Naive thymus-derived CD4-positive, alpha-beta T cell (primary cell): ENCODE measurements at regions not wholly inside any gene's neighbourhood (a gene's known extent, or its start where the extent isn't known, plus 50 kb on each side); places are given as distances from the start of the nearest gene placed in this dataset.

Source experiments
- ATAC-seq: fragments of 150-1000 bp; cut with Tn5 transposase; 2 replicates; pipeline ENCODE4 v1.10.0; 2021; ENCODE audit warnings: mild to moderate bottlenecking, moderate library complexity
- CTCF ChIA-PET: fragments of 350-600 bp; sonication (Branson Sonifier 250); formaldehyde crosslinking; loops from one replicate; lab custom pipeline; 2021; ENCODE audit warnings: antibody characterized with exemption; lab: Charles Lee
- POLR2A ChIA-PET: fragments of 350-600 bp; sonication (Branson Sonifier 250); formaldehyde crosslinking; loops from one replicate; lab custom pipeline; 2021; ENCODE audit warnings: antibody characterized with exemption, inconsistent platforms; lab: Charles Lee
- DNase-seq, 9 donors: peaks; one replicate each; pipeline versions ENCODE4 v3.0.0 to v3.0.0-alpha.2; 2020 to 2022; ENCODE audit warnings: mixed read lengths in 1 of 9
- H3K27ac ChIP-seq: one replicate; pipeline ENCODE4 v1.7.0; 2013; ENCODE audit warnings: mild to moderate bottlenecking, low read depth, low read length, moderate library complexity
- H3K27me3 ChIP-seq, 2 donors: one replicate each; pipeline ENCODE4 v1.7.0; 2013; ENCODE audit warnings: low read length in 2 of 2, mild to moderate bottlenecking in 2 of 2, moderate library complexity in 2 of 2; ENCODE audit not compliant: control insufficient read depth in 2 of 2, insufficient read depth in 2 of 2
- H3K36me3 ChIP-seq, 3 experiments: 1 replicate in 2 of 3; 2 replicates in 1 of 3; pipeline ENCODE4 v1.7.0; 2013; ENCODE audit warnings: low read length in 3 of 3, mild to moderate bottlenecking in 3 of 3, moderate library complexity in 1 of 3; ENCODE audit not compliant: insufficient read depth in 3 of 3, control insufficient read depth in 2 of 3
- H3K4me1 ChIP-seq, 2 donors: one replicate each; pipeline ENCODE4 v1.7.0; 2013; ENCODE audit warnings: low read length in 2 of 2, mild to moderate bottlenecking in 2 of 2, moderate library complexity in 1 of 2; ENCODE audit not compliant: control insufficient read depth in 2 of 2, insufficient read depth in 2 of 2
- H3K4me3 ChIP-seq: 2 replicates; pipeline ENCODE4 v1.7.0; 2013; ENCODE audit warnings: mild to moderate bottlenecking, low read length
- H3K9me3 ChIP-seq, 3 experiments: 1 replicate in 2 of 3; 2 replicates in 1 of 3; pipeline ENCODE4 v1.7.0; 2013; ENCODE audit warnings: low read length in 3 of 3; ENCODE audit not compliant: control insufficient read depth in 2 of 3
- H3K27ac Mint-ChIP-seq, 9 donors: one replicate each; pipeline ENCODE4 v1.8.0; 2020 to 2022; ENCODE audit warnings: mixed read lengths in 9 of 9, mild to moderate bottlenecking in 8 of 9, moderate library complexity in 5 of 9, inconsistent platforms in 2 of 9
- H3K27me3 Mint-ChIP-seq, 5 donors: one replicate each; pipeline ENCODE4 v1.8.0; 2021 to 2022; ENCODE audit warnings: mixed read lengths in 5 of 5, mild to moderate bottlenecking in 1 of 5
- H3K36me3 Mint-ChIP-seq, 5 donors: one replicate each; pipeline ENCODE4 v1.8.0; 2020 to 2022; ENCODE audit warnings: mixed read lengths in 5 of 5, mild to moderate bottlenecking in 3 of 5, inconsistent platforms in 1 of 5
- H3K4me1 Mint-ChIP-seq, 7 donors: one replicate each; pipeline ENCODE4 v1.8.0; 2020 to 2022; ENCODE audit warnings: mixed read lengths in 7 of 7, mild to moderate bottlenecking in 3 of 7, inconsistent platforms in 1 of 7
- H3K4me3 Mint-ChIP-seq, 10 donors: one replicate each; pipeline ENCODE4 v1.8.0; 2020 to 2022; ENCODE audit warnings: mild to moderate bottlenecking in 10 of 10, mixed read lengths in 10 of 10, moderate library complexity in 6 of 10, inconsistent platforms in 2 of 10
- H3K9me3 Mint-ChIP-seq, 11 donors: one replicate each; pipeline ENCODE4 v1.8.0; 2020 to 2022; ENCODE audit warnings: mixed read lengths in 11 of 11, mild to moderate bottlenecking in 4 of 11, inconsistent platforms in 1 of 11, moderate library complexity in 1 of 11
- intact Hi-C, 2 donors: fragments of 100-400 bp; cut with micrococcal nuclease; formaldehyde crosslinking; loops; one replicate each; pipeline ENCODE4 v1.15.1; 2023

- ATAC-seq = no peak
Measured at GRCh38 chr9:82080265-82080664, 91.7 kb downstream of the SPATA31D1 start.

GRCh38 chr9:82081496-82081895 lies 92.9 kb downstream of the SPATA31D1 start:
- ChIA-PET CTCF (no interaction called here), POLR2A (no interaction called here)
- no peaks in the 10 kb centered on the region for H3K4me1 ChIP-seq
- no peak overlapping the region for H3K4me3 ChIP-seq
- Mint-ChIP-seq H3K9me3 (peaks cover 0 to 15% (median 2%) of the 10 kb centered on the region in 11 donors), H3K27me3 (peaks cover 0 to 4% (median 0%) of the 10 kb centered on the region in 5 donors), H3K36me3 (no peaks in the 10 kb centered on the region), H3K27ac (no peak overlapping the region), H3K4me1 (no peaks in the 10 kb centered on the region), H3K4me3 (no peak overlapping the region)
- no peaks in the 10 kb centered on the region for H3K36me3 ChIP-seq
- ATAC-seq = no peak
- no peak overlapping the region for H3K27ac ChIP-seq
- H3K27me3 ChIP-seq = no peaks in the 10 kb centered on the region
- intact Hi-C loops = no loop called here
- H3K9me3 ChIP-seq = no peaks in the 10 kb centered on the region
- no peak for DNase-seq

More at GRCh38 chr9:82080265-82080664, 91.7 kb downstream of the SPATA31D1 start:
- Histone ChIP-seq H3K4me3 (no peak overlapping the region), H3K36me3 (no peaks in the 10 kb centered on the region), H3K4me1 (no peaks in the 10 kb centered on the region), H3K27me3 (no peaks in the 10 kb centered on the region), H3K9me3 (no peaks in the 10 kb centered on the region), H3K27ac (no peak overlapping the region)
- Mint-ChIP-seq H3K4me3 (no peak overlapping the region), H3K36me3 (no peaks in the 10 kb centered on the region), H3K9me3 (peaks cover 0 to 10% (median 1%) of the 10 kb centered on the region in 11 donors), H3K27ac (no peak overlapping the region), H3K27me3 (peaks cover 0 to 4% (median 0%) of the 10 kb centered on the region in 5 donors), H3K4me1 (no peaks in the 10 kb centered on the region)
- no peak for DNase-seq
- POLR2A ChIA-PET = no interaction called here
- intact Hi-C loops = no loop called here
- CTCF ChIA-PET = no interaction called here

GRCh38 chr9:82082563-82082962 lies 94.0 kb downstream of the SPATA31D1 start:
- H3K27me3 Mint-ChIP-seq = no peaks in the 10 kb centered on the region
- Histone ChIP-seq H3K4me1 (no peaks in the 10 kb centered on the region), H3K9me3 (no peaks in the 10 kb centered on the region), H3K27me3 (no peaks in the 10 kb centered on the region), H3K36me3 (no peaks in the 10 kb centered on the region), H3K27ac (no peak overlapping the region), H3K4me3 (no peak overlapping the region)
- intact Hi-C loops = no loop called here
- peaks cover 0 to 15% (median 4%) of the 10 kb centered on the region in 11 donors for H3K9me3 Mint-ChIP-seq
- no peak overlapping the region for H3K27ac Mint-ChIP-seq
- H3K36me3 Mint-ChIP-seq = no peaks in the 10 kb centered on the region
- H3K4me1 Mint-ChIP-seq = no peaks in the 10 kb centered on the region
- no peak overlapping the region for H3K4me3 Mint-ChIP-seq
- no peak for ATAC-seq
- ChIA-PET POLR2A (no interaction called here), CTCF (no interaction called here)
- DNase-seq = no peak

- peaks cover 0 to 3% (median 0%) of the 10 kb centered on the region in 5 donors for H3K36me3 Mint-ChIP-seq
- H3K4me1 ChIP-seq = no peaks in the 10 kb centered on the region
- H3K27ac Mint-ChIP-seq = no peak overlapping the region
- no peak overlapping the region for H3K27ac ChIP-seq
- no peaks in the 10 kb centered on the region for H3K36me3 ChIP-seq
- no peaks in the 10 kb centered on the region for H3K27me3 ChIP-seq
- H3K4me3 ChIP-seq = no peak overlapping the region
- no peaks in the 10 kb centered on the region for H3K4me1 Mint-ChIP-seq
- ChIA-PET POLR2A (no interaction called here), CTCF (no interaction called here)
- H3K4me3 Mint-ChIP-seq = no peak overlapping the region
- ATAC-seq (no peak), DNase-seq (no peak)
- H3K27me3 Mint-ChIP-seq = no peaks in the 10 kb centered on the region
- peaks cover 0 to 19% (median 6%) of the 10 kb centered on the region in 11 donors for H3K9me3 Mint-ChIP-seq
- no peaks in the 10 kb centered on the region for H3K9me3 ChIP-seq
- intact Hi-C loops = no loop called here
Measured at GRCh38 chr9:82088591-82088990, 100.0 kb downstream of the SPATA31D1 start.

- H3K27ac Mint-ChIP-seq = no peak overlapping the region
- Histone ChIP-seq H3K4me1 (no peaks in the 10 kb centered on the region), H3K4me3 (no peak overlapping the region), H3K27me3 (no peaks in the 10 kb centered on the region), H3K27ac (no peak overlapping the region), H3K9me3 (no peaks in the 10 kb centered on the region), H3K36me3 (no peaks in the 10 kb centered on the region)
- no peak overlapping the region for H3K4me3 Mint-ChIP-seq
- peaks cover 0 to 3% (median 0%) of the 10 kb centered on the region in 5 donors for H3K36me3 Mint-ChIP-seq
- ATAC-seq (no peak), DNase-seq (no peak)
- CTCF ChIA-PET = no interaction called here
- H3K4me1 Mint-ChIP-seq = no peaks in the 10 kb centered on the region
- intact Hi-C loops = no loop called here
- POLR2A ChIA-PET = no interaction called here
- peaks cover 0 to 19% (median 6%) of the 10 kb centered on the region in 11 donors for H3K9me3 Mint-ChIP-seq
- no peaks in the 10 kb centered on the region for H3K27me3 Mint-ChIP-seq
Measured at GRCh38 chr9:82090046-82090445, 101.5 kb downstream of the SPATA31D1 start.

GRCh38 chr9:82091100-82091499 lies 102.5 kb downstream of the SPATA31D1 start:
- ChIA-PET CTCF (no interaction called here), POLR2A (no interaction called here)
- no peaks in the 10 kb centered on the region for H3K27me3 Mint-ChIP-seq
- Histone ChIP-seq H3K36me3 (no peaks in the 10 kb centered on the region), H3K27ac (no peak overlapping the region), H3K27me3 (no peaks in the 10 kb centered on the region), H3K4me1 (no peaks in the 10 kb centered on the region), H3K4me3 (no peak overlapping the region), H3K9me3 (no peaks in the 10 kb centered on the region)
- no peak overlapping the region for H3K4me3 Mint-ChIP-seq
- H3K27ac Mint-ChIP-seq = no peak overlapping the region
- H3K36me3 Mint-ChIP-seq = peaks cover 0 to 3% (median 0%) of the 10 kb centered on the region in 5 donors
- intact Hi-C loops = no loop called here
- peaks cover 0 to 18% (median 6%) of the 10 kb centered on the region in 11 donors for H3K9me3 Mint-ChIP-seq
- ATAC-seq (no peak), DNase-seq (no peak)
- no peaks in the 10 kb centered on the region for H3K4me1 Mint-ChIP-seq

- no peak overlapping the region for H3K4me3 Mint-ChIP-seq
- H3K27me3 ChIP-seq = no peaks in the 10 kb centered on the region
- ChIA-PET CTCF (no interaction called here), POLR2A (no interaction called here)
- no peaks in the 10 kb centered on the region for H3K4me1 Mint-ChIP-seq
- H3K36me3 Mint-ChIP-seq = peaks cover 0 to 3% (median 0%) of the 10 kb centered on the region in 5 donors
- H3K27ac Mint-ChIP-seq = no peak overlapping the region
- H3K9me3 ChIP-seq = no peaks in the 10 kb centered on the region
- intact Hi-C loops = no loop called here
- H3K27ac ChIP-seq = no peak overlapping the region
- H3K4me1 ChIP-seq = no peaks in the 10 kb centered on the region
- no peak overlapping the region for H3K4me3 ChIP-seq
- H3K9me3 Mint-ChIP-seq = peaks cover 0 to 13% (median 4%) of the 10 kb centered on the region in 11 donors
- DNase-seq (no peak), ATAC-seq (no peak)
- no peaks in the 10 kb centered on the region for H3K27me3 Mint-ChIP-seq
- no peaks in the 10 kb centered on the region for H3K36me3 ChIP-seq
Measured at GRCh38 chr9:82091610-82092009, 103.0 kb downstream of the SPATA31D1 start.
